Effector memory CD8-positive, alpha-beta T cell (primary cell): ENCODE measurements at regions not wholly inside any gene's neighbourhood (a gene's known extent, or its start where the extent isn't known, plus 50 kb on each side); places are given as distances from the start of the nearest gene placed in this dataset.
"Not testable (repeated sequence)": the region's sequence is repeated elsewhere in the genome, so short reads cannot be mapped to it uniquely, and the experiment has no call there.

Source experiments
- ATAC-seq: fragments of 150-1000 bp; cut with Tn5 transposase; replicated peaks from 2 replicates; pipeline ENCODE4 v1.10.0; 2021; ENCODE audit warnings: mild to moderate bottlenecking, moderate library complexity
- DNase-seq, 3 experiments: peaks; one replicate each; pipeline ENCODE4 v3.0.0; 2021
- H3K27ac Mint-ChIP-seq, 2 donors: one replicate each; pipeline ENCODE4 v1.8.0; 2022; ENCODE audit warnings: mild to moderate bottlenecking in 2 of 2, mixed read lengths in 2 of 2, moderate library complexity in 2 of 2
- H3K27me3 Mint-ChIP-seq, 2 donors: one replicate each; pipeline ENCODE4 v1.8.0; 2022; ENCODE audit warnings: mixed read lengths in 2 of 2
- H3K36me3 Mint-ChIP-seq: one replicate; pipeline ENCODE4 v1.8.0; 2022; ENCODE audit warnings: mild to moderate bottlenecking, moderate library complexity, mixed read lengths; ENCODE audit not compliant: insufficient read depth
- H3K4me1 Mint-ChIP-seq, 2 donors: one replicate each; pipeline ENCODE4 v1.8.0; 2022; ENCODE audit warnings: low read depth in 2 of 2, mixed read lengths in 2 of 2
- H3K4me3 Mint-ChIP-seq, 2 donors: one replicate each; pipeline ENCODE4 v1.8.0; 2022; ENCODE audit warnings: mild to moderate bottlenecking in 2 of 2, mixed read lengths in 2 of 2, moderate library complexity in 2 of 2
- H3K9me3 Mint-ChIP-seq, 2 donors: one replicate each; pipeline ENCODE4 v1.8.0; 2022; ENCODE audit warnings: mixed read lengths in 2 of 2

GRCh38 chr3:21913791-21914190 lies 162.8 kb upstream of the ZNF385D start:
- peaks cover 3 to 12% of the 10 kb centered on the region in 2 donors for H3K9me3 Mint-ChIP-seq
- no peaks in the 10 kb centered on the region for H3K4me1 Mint-ChIP-seq
- DNase-seq (no peak), ATAC-seq (no peak)
- H3K27ac Mint-ChIP-seq = no peak overlapping the region
- no peak overlapping the region for H3K4me3 Mint-ChIP-seq
- H3K27me3 Mint-ChIP-seq = no peaks in the 10 kb centered on the region
- no peaks in the 10 kb centered on the region for H3K36me3 Mint-ChIP-seq

DNA sequence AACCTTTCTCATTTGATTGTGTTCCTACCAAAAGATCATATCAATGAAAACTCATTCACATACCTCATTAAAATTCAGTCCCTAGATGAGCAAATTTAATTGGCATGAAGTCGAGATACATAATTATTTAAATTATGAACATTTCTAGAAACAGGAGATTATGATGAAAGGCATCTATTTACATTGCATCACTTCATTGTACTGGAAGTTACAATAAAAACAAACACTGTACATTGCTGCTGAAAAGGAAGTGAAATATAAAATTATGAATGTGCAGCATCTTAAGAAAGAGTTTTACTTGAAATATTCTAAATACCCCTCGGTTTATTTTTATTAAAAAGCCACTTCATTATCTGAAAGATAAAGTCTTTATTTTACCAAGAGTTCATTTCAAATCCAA lies 163.4 kb upstream of the ZNF385D start:
- DNase-seq (no peak), ATAC-seq (no peak)
- Mint-ChIP-seq H3K27me3 (no peaks in the 10 kb centered on the region), H3K36me3 (no peaks in the 10 kb centered on the region), H3K4me3 (no peak overlapping the region), H3K4me1 (no peaks in the 10 kb centered on the region), H3K9me3 (peaks cover 2 to 12% of the 10 kb centered on the region in 2 donors), H3K27ac (no peak overlapping the region)

- ATAC-seq (no peak), DNase-seq (no peak)
- Mint-ChIP-seq H3K4me3 (no peak overlapping the region), H3K36me3 (no peaks in the 10 kb centered on the region), H3K4me1 (no peaks in the 10 kb centered on the region), H3K27ac (no peak overlapping the region), H3K9me3 (peaks cover 0 to 4% of the 10 kb centered on the region in 2 donors), H3K27me3 (no peaks in the 10 kb centered on the region)
Measured at GRCh38 chr3:21919383-21919782, 168.4 kb upstream of the ZNF385D start.

DNA sequence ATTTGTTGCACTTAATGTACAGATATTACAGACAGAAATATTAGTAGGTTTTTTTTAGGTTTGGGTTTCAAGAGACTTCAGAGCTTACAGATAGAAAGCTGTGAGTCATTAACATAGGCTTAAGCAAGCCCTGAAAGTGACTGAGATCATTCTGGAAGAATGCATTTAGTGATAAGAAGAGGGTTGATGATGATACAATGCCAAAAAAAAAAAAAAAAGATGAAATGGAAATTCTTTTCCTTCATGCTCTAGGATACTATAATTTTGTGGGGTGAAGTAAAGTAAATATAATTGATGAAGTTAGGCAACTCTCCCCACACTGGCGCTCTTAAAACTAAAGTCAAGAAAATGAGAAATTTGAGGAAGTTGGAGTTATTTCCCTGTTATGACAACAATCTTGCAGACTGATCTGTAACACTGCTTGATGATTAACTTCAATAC lies 169.4 kb upstream of the ZNF385D start:
- Mint-ChIP-seq H3K27me3 (no peaks in the 10 kb centered on the region), H3K27ac (no peak overlapping the region), H3K4me1 (no peaks in the 10 kb centered on the region), H3K4me3 (no peak overlapping the region), H3K9me3 (peaks cover 0 to 6% of the 10 kb centered on the region in 2 donors), H3K36me3 (no peaks in the 10 kb centered on the region)
- DNase-seq = no peak
- no peak for ATAC-seq

- not testable (repeated sequence) for H3K4me3 Mint-ChIP-seq, H3K27ac Mint-ChIP-seq, DNase-seq, ATAC-seq, H3K27me3 Mint-ChIP-seq, H3K36me3 Mint-ChIP-seq, H3K4me1 Mint-ChIP-seq
- peaks cover 7 to 12% of the 10 kb centered on the region in 2 donors for H3K9me3 Mint-ChIP-seq
Measured at GRCh38 chr3:21923156-21923555, 172.1 kb upstream of the ZNF385D start.

GRCh38 chr3:21927261-21927660 lies 176.3 kb upstream of the ZNF385D start:
- Mint-ChIP-seq H3K36me3 (no peaks in the 10 kb centered on the region), H3K4me3 (no peak overlapping the region), H3K27me3 (no peaks in the 10 kb centered on the region), H3K9me3 (peaks cover 10% of the 10 kb centered on the region in 2 donors), H3K4me1 (no peaks in the 10 kb centered on the region), H3K27ac (no peak overlapping the region)
- no peak for DNase-seq
- ATAC-seq = no peak

DNA sequence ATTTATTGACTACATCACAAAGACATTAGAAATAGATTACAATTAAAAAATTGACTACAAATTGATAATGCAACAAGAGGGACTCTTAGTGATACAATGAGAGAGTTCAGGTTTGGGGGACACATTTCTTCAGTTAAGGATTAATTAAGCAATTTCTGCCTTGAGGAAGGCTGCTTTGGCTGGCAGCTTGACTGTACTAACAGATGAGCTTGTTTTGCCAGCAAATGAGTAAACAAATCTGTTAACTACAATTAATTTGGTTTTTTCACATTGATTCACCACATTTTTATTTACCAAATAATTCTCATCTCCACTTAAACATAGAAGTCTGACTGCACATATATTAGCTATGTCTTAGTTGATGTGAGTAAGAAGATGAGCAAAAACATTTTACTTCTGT lies 183.6 kb upstream of the ZNF385D start:
- Mint-ChIP-seq H3K4me3 (no peak overlapping the region), H3K9me3 (peaks cover 12 to 17% of the 10 kb centered on the region in 2 donors), H3K27me3 (no peaks in the 10 kb centered on the region), H3K4me1 (no peaks in the 10 kb centered on the region), H3K27ac (no peak overlapping the region), H3K36me3 (no peaks in the 10 kb centered on the region)
- DNase-seq = no peak
- ATAC-seq = no peak

DNA sequence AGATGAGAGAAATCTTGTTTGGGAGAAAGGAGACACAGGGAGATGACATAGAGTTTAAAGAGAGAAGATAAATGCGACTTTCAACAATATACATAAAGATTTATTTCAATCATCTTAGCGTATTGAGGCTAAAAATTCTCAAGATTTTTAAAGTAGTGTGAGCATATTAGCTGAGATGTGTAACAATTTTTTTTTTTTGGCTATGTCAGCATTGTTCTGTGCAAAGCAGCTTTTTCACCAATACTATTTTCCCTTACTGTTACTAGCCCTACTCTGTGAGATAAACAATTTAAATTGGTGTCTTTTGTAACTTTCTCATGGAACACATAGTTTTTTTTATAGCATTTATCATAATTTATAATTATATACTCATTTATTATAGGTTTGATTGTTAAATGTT lies 185.2 kb upstream of the ZNF385D start:
- no peak overlapping the region for H3K4me3 Mint-ChIP-seq
- H3K4me1 Mint-ChIP-seq = no peaks in the 10 kb centered on the region
- no peaks in the 10 kb centered on the region for H3K27me3 Mint-ChIP-seq
- DNase-seq = no peak
- ATAC-seq = no peak
- H3K27ac Mint-ChIP-seq = no peak overlapping the region
- no peaks in the 10 kb centered on the region for H3K36me3 Mint-ChIP-seq
- peaks cover 15 to 17% of the 10 kb centered on the region in 2 donors for H3K9me3 Mint-ChIP-seq

- Mint-ChIP-seq H3K4me1 (no peaks in the 10 kb centered on the region), H3K9me3 (peaks cover 12 to 17% of the 10 kb centered on the region in 2 donors), H3K27ac (no peak overlapping the region), H3K27me3 (no peaks in the 10 kb centered on the region), H3K4me3 (no peak overlapping the region), H3K36me3 (no peaks in the 10 kb centered on the region)
- no peak for ATAC-seq
- DNase-seq = no peak
Measured at GRCh38 chr3:21938267-21938681, 187.3 kb upstream of the ZNF385D start.

- no peaks in the 10 kb centered on the region for H3K36me3 Mint-ChIP-seq
- H3K4me1 Mint-ChIP-seq = no peaks in the 10 kb centered on the region
- H3K4me3 Mint-ChIP-seq = no peak overlapping the region
- ATAC-seq (no peak), DNase-seq (no peak)
- peaks cover 6 to 10% of the 10 kb centered on the region in 2 donors for H3K9me3 Mint-ChIP-seq
- no peaks in the 10 kb centered on the region for H3K27me3 Mint-ChIP-seq
- H3K27ac Mint-ChIP-seq = no peak overlapping the region
Measured at GRCh38 chr3:21942328-21942727, 191.3 kb upstream of the ZNF385D start.

GRCh38 chr3:21944251-21944650 lies 193.2 kb upstream of the ZNF385D start:
- no peak overlapping the region for H3K27ac Mint-ChIP-seq
- no peak for DNase-seq
- H3K27me3 Mint-ChIP-seq = no peaks in the 10 kb centered on the region
- H3K36me3 Mint-ChIP-seq = no peaks in the 10 kb centered on the region
- no peaks in the 10 kb centered on the region for H3K4me1 Mint-ChIP-seq
- no peak overlapping the region for H3K4me3 Mint-ChIP-seq
- no peak for ATAC-seq
- H3K9me3 Mint-ChIP-seq = peaks cover 0 to 4% of the 10 kb centered on the region in 2 donors

GRCh38 chr3:21952856-21953255 lies 201.8 kb upstream of the ZNF385D start:
- H3K36me3 Mint-ChIP-seq = no peaks in the 10 kb centered on the region
- H3K4me3 Mint-ChIP-seq = no peak overlapping the region
- ATAC-seq (no peak), DNase-seq (no peak)
- H3K9me3 Mint-ChIP-seq = peaks cover 7 to 19% of the 10 kb centered on the region in 2 donors
- no peaks in the 10 kb centered on the region for H3K27me3 Mint-ChIP-seq
- no peaks in the 10 kb centered on the region for H3K4me1 Mint-ChIP-seq
- H3K27ac Mint-ChIP-seq = no peak overlapping the region

GRCh38 chr3:21954709-21955108 lies 203.7 kb upstream of the ZNF385D start:
- ATAC-seq (no peak), DNase-seq (no peak)
- H3K4me1 Mint-ChIP-seq = no peaks in the 10 kb centered on the region
- no peaks in the 10 kb centered on the region for H3K27me3 Mint-ChIP-seq
- peaks cover 10 to 30% of the 10 kb centered on the region in 2 donors for H3K9me3 Mint-ChIP-seq
- no peaks in the 10 kb centered on the region for H3K36me3 Mint-ChIP-seq
- H3K4me3 Mint-ChIP-seq = no peak overlapping the region
- no peak overlapping the region for H3K27ac Mint-ChIP-seq

DNA sequence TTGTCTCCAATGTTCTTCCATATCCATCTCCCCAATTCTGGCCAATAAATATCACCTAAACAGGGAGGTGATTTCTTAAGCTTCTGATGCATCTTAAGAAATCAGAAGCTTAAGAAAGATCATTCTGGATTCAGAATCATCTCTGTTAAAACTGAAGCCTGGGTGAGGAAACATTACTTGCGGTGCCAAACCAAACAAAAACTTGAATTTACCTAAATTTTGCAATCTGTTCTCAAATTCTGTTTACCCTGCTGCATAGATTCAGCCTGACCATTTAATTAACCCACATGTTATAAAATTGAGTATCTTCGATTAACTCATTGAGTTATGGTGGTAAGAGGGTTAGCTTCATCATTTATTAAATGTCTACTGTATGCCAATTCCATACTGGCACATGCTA lies 204.4 kb upstream of the ZNF385D start:
- DNase-seq (no peak), ATAC-seq (no peak)
- no peak overlapping the region for H3K4me3 Mint-ChIP-seq
- no peaks in the 10 kb centered on the region for H3K4me1 Mint-ChIP-seq
- no peaks in the 10 kb centered on the region for H3K27me3 Mint-ChIP-seq
- H3K36me3 Mint-ChIP-seq = no peaks in the 10 kb centered on the region
- no peak overlapping the region for H3K27ac Mint-ChIP-seq
- H3K9me3 Mint-ChIP-seq = peaks cover 10 to 36% of the 10 kb centered on the region in 2 donors

DNA sequence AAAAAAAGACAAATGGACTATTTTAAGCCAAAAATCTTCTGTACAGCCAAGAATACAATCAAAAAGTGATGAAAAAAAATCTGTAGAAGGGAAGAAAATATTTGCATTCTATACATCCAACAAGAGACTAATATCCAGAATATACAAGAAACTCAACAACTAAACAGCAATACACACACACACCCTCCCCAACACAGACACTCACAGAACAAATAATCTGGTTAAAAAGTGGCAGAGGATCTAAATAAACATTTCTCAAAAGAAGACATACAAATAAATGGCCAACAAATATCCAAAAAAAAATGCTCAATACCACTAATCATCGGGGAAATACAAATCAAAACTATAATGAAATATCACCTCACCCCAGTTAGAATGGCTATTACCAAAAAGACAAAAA lies 209.0 kb upstream of the ZNF385D start:
- Mint-ChIP-seq H3K27ac (no peak overlapping the region), H3K4me1 (no peaks in the 10 kb centered on the region), H3K27me3 (no peaks in the 10 kb centered on the region), H3K4me3 (no peak overlapping the region), H3K9me3 (peaks cover 10 to 37% of the 10 kb centered on the region in 2 donors), H3K36me3 (no peaks in the 10 kb centered on the region)
- no peak for ATAC-seq
- DNase-seq = no peak
